HepG2 (cell line): ENCODE measurements at regions not wholly inside any gene's neighbourhood (a gene's known extent, or its start where the extent isn't known, plus 50 kb on each side); places are given as distances from the start of the nearest gene placed in this dataset.

Source experiments
- ATAC-seq: fragments of 200-7000 bp; cut with Tn5 transposase; 3 replicates; pipeline ENCODE4 v1.9.1; 2020; ENCODE audit warnings: mild to moderate bottlenecking, moderate library complexity
- BruUV-seq: library from RNA; stranded (reverse); fragments of 400-500 nt; replicated peaks from 2 replicates; lab custom pipeline; 2021; lab: Mats Ljungman, UMichigan
- CTCF ChIA-PET: fragments of 300-600 bp; formaldehyde crosslinking; extraction: SDS; loops from one replicate; lab custom pipeline; 2021; ENCODE audit warnings: low total read pairs, inconsistent platforms, low intra/inter-chr PET ratio; lab: Yijun Ruan, JAX
- POLR2A ChIA-PET: fragments of 350-600 bp; sonication (Branson Sonifier 250); formaldehyde crosslinking; loops from one replicate; lab custom pipeline; 2020; ENCODE audit warnings: antibody characterized with exemption, inconsistent platforms; lab: Yijun Ruan, JAX
- DNase-seq: peaks from one replicate; pipeline ENCODE4 v3.0.0-alpha.2; 2015; ENCODE audit warnings: low spot score
- FAIRE-seq: peaks from 3 replicates; lab custom pipeline; 2011; peaks lifted over from hg19 to GRCh38; lab: Jason Lieb, UNC
- H2AFZ ChIP-seq: one replicate; pipeline ENCODE4 v1.6.1; 2011; ENCODE audit warnings: low read length, inconsistent platforms
- H3K27ac ChIP-seq: fragments of 300-600 bp; 3 replicates; pipeline ENCODE4 v1.8.0; 2011; ENCODE audit warnings: mixed run types, mild to moderate bottlenecking, mixed read lengths, low read length, inconsistent platforms; ENCODE audit not compliant: insufficient read depth; ENCODE audit errors: extremely low read length
- H3K27me3 ChIP-seq, 2 experiments: fragments of 200-600 bp in 1 of 2; 2 replicates in 1 of 2; 3 replicates in 1 of 2; pipeline versions ENCODE4 v1.6.0 to v1.8.0; 2011; ENCODE audit warnings: low read length in 2 of 2, mild to moderate bottlenecking in 2 of 2, moderate library complexity in 2 of 2, inconsistent platforms in 1 of 2; ENCODE audit not compliant: insufficient read depth in 2 of 2, control insufficient read depth in 1 of 2
- H3K36me3 ChIP-seq, 2 experiments: fragments of 200-600 bp in 1 of 2; replicated peaks in 1 of 2; 2 replicates in 1 of 2; 3 replicates in 1 of 2; pipeline versions ENCODE4 v1.5.1 to v1.8.0; 2011; ENCODE audit warnings: low read length in 2 of 2, inconsistent platforms in 1 of 2; ENCODE audit not compliant: insufficient read depth in 2 of 2, control insufficient read depth in 1 of 2
- H3K4me1 ChIP-seq: 2 replicates; pipeline ENCODE4 v1.5.1; 2012; ENCODE audit warnings: low read length, inconsistent platforms; ENCODE audit not compliant: insufficient read depth
- H3K4me2 ChIP-seq: 2 replicates; pipeline ENCODE4 v1.6.0; 2011; ENCODE audit warnings: low read depth, low read length, inconsistent platforms
- H3K4me3 ChIP-seq, 3 experiments: fragments of 200-600 bp in 1 of 3; sonication (generic), shearing (Covaris generic) in 1 of 3; replicated peaks in 1 of 3; 2 replicates each; pipeline ENCODE4 v1.5.1; 2011 to 2016; ENCODE audit warnings: low read length in 3 of 3, inconsistent platforms in 2 of 3, low read depth in 2 of 3, mild to moderate bottlenecking in 2 of 3, control low read depth in 1 of 3, mixed read lengths in 1 of 3; ENCODE audit not compliant: insufficient read depth in 1 of 3
- H3K79me2 ChIP-seq: one replicate; pipeline ENCODE4 v1.6.1; 2011; ENCODE audit warnings: low read length, inconsistent platforms; ENCODE audit not compliant: insufficient read depth
- H3K9ac ChIP-seq: 2 replicates; pipeline ENCODE4 v1.6.0; 2011; ENCODE audit warnings: mild to moderate bottlenecking, low read depth, low read length, inconsistent platforms; ENCODE audit not compliant: insufficient read depth
- H3K9me3 ChIP-seq: 2 replicates; pipeline ENCODE4 v1.5.1; 2012; ENCODE audit warnings: mild to moderate bottlenecking, low read length
- H4K20me1 ChIP-seq: 2 replicates; pipeline ENCODE4 v1.6.0; 2011; ENCODE audit warnings: inconsistent platforms, mild to moderate bottlenecking, low read length, moderate library complexity; ENCODE audit not compliant: insufficient read depth
- AHR ChIP-seq: IDR thresholded peaks from 2 replicates; pipeline ENCODE4 v1.6.1; 2018; ENCODE audit warnings: missing genetic modification reagents, missing compliant biosample characterization
- EEA1 ChIP-seq: sonication (generic); formaldehyde crosslinking; IDR thresholded peaks from 2 replicates; pipeline ENCODE4 v1.5.1; 2020; ENCODE audit warnings: mild to moderate bottlenecking, missing genetic modification reagents, borderline replicate concordance
- ERF ChIP-seq: IDR thresholded peaks from 2 replicates; pipeline ENCODE4 v1.6.1; 2018; ENCODE audit warnings: missing biosample characterization, missing genetic modification reagents
- HNRNPL ChIP-seq: fragments of 200-400 bp; formaldehyde crosslinking; IDR thresholded peaks from 2 replicates; pipeline ENCODE4 v1.6.1; 2017; ENCODE audit warnings: mild to moderate bottlenecking, low read depth, low read length
- KDM3A ChIP-seq: IDR thresholded peaks from 2 replicates; pipeline ENCODE4 v1.6.1; 2018; ENCODE audit warnings: low read depth, missing compliant biosample characterization
- NBN ChIP-seq: fragments of 450-650 bp; conservative IDR thresholded peaks from 2 replicates; pipeline ENCODE4 v1.6.1; 2017
- PLRG1 ChIP-seq: fragments of 450-650 bp; conservative IDR thresholded peaks from 2 replicates; pipeline ENCODE4 v1.6.1; 2016
- POLR2A ChIP-seq, 2 experiments: IDR thresholded peaks; 2 replicates each; pipeline ENCODE4 v1.6.1; 2011; ENCODE audit warnings: low read depth in 2 of 2, low read length in 2 of 2, mild to moderate bottlenecking in 1 of 2, moderate library complexity in 1 of 2; ENCODE audit not compliant: insufficient read depth in 1 of 2
- SOX5 ChIP-seq: IDR thresholded peaks from 2 replicates; pipeline ENCODE4 v1.6.1; 2016; ENCODE audit warnings: borderline replicate concordance
- STAT5B ChIP-seq: sonication (generic); formaldehyde crosslinking; IDR thresholded peaks from 2 replicates; pipeline ENCODE4 v1.4.0; 2020; ENCODE audit warnings: missing genetic modification reagents
- ZNF446 ChIP-seq: sonication (generic); formaldehyde crosslinking; IDR thresholded peaks from 2 replicates; pipeline ENCODE4 v1.5.0; 2020; ENCODE audit warnings: mild to moderate bottlenecking, missing genetic modification reagents
- ZNF496 ChIP-seq: sonication (generic); formaldehyde crosslinking; IDR thresholded peaks from 2 replicates; pipeline ENCODE4 v1.8.1; 2023; ENCODE audit warnings: mild to moderate bottlenecking, moderate library complexity, missing genetic modification reagents; ENCODE audit not compliant: insufficient replicate concordance
- ZNF883 ChIP-seq: sonication (generic); formaldehyde crosslinking; IDR thresholded peaks from 2 replicates; pipeline ENCODE4 v1.5.1; 2020; ENCODE audit warnings: mild to moderate bottlenecking, missing genetic modification reagents; ENCODE audit errors: not compliant biosample characterization
- WGBS: methylation state at CpG from one replicate; pipeline ENCODE4 v1.1.6; 2017; ENCODE audit warnings: low lambda C conversion rate; 5-methylcytosine and 5-hydroxymethylcytosine counted together
- in situ Hi-C: cut with HindIII; loops from 2 replicates; pipeline ENCODE4 v1.10.0; 2017; ENCODE audit warnings: low pct_unique_long_range_greater_than_20kb; ENCODE audit not compliant: extremely low pct_ligation_motif_present
- intact Hi-C: fragments of 100-400 bp; cut with micrococcal nuclease; formaldehyde crosslinking; loops from one replicate; pipeline ENCODE4 v1.10.0; 2022; ENCODE audit not compliant: unreplicated experiment
- TF ChIP-seq, protein P1 (sequence below): sonication (generic); formaldehyde crosslinking; IDR thresholded peaks from 2 replicates; pipeline ENCODE4 v1.5.1; 2020; ENCODE audit warnings: mild to moderate bottlenecking, missing genetic modification reagents, moderate library complexity

DNA sequence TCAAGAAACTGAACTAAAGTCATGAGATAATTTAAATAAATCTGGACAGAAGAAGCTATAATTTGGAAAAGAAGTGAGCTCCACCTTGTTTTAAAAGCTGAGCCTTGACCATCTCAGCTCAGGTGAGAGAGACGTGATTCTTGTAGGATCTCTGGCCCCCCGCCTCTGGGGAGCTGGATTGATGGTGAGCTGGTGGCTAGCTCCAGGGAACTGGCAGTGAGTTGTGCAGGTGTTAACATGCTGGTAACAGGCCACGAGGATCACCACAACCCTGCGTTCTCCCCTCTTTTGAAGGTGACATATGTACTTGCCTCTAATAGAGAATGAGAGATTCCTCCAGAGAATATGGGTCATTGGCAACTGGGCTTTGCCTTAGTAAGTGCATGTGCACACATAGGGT, 485.1 kb downstream of the IRS2 start:
- no peak overlapping the region for H3K4me2 ChIP-seq
- no peaks in the 10 kb centered on the region for H4K20me1 ChIP-seq
- ATAC-seq (no peak), FAIRE-seq (no peak), DNase-seq (no peak)
- no peak overlapping the region for H3K4me3 ChIP-seq
- intact Hi-C loops (no loop called here), in situ Hi-C loops (no loop called here)
- no peaks in the 10 kb centered on the region for H3K79me2 ChIP-seq
- no peaks in the 10 kb centered on the region for H3K4me1 ChIP-seq
- peaks cover 35% of the 10 kb centered on the region for H3K9me3 ChIP-seq
- H3K36me3 ChIP-seq: no peaks in the 10 kb centered on the region
- no peaks in the 10 kb centered on the region for H3K27me3 ChIP-seq
- no peak overlapping the region for H2AFZ ChIP-seq
- ChIA-PET CTCF (no interaction called here), POLR2A (no interaction called here)
- no peak for TF ChIP-seq AHR (CRISPR knock-in tag)
- TF ChIP-seq, protein P1, sequence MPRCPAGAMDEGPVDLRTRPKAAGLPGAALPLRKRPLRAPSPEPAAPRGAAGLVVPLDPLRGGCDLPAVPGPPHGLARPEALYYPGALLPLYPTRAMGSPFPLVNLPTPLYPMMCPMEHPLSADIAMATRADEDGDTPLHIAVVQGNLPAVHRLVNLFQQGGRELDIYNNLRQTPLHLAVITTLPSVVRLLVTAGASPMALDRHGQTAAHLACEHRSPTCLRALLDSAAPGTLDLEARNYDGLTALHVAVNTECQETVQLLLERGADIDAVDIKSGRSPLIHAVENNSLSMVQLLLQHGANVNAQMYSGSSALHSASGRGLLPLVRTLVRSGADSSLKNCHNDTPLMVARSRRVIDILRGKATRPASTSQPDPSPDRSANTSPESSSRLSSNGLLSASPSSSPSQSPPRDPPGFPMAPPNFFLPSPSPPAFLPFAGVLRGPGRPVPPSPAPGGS: no peak
- TF ChIP-seq ZNF496: no peak
- TF ChIP-seq ERF (CRISPR knock-in tag): no peak
- no peak for TF ChIP-seq SOX5
- no peak for TF ChIP-seq ZNF446 (CRISPR knock-in tag)
- TF ChIP-seq EEA1 (CRISPR knock-in tag): no peak
- no peak for TF ChIP-seq PLRG1
- TF ChIP-seq HNRNPL: no peak
- TF ChIP-seq STAT5B (CRISPR knock-in tag): no peak
- BruUV-seq: no TSS peak
- WGBS: 7% methylated on average over 3 of the region's 4 CpGs
- no peak overlapping the region for H3K27ac ChIP-seq
- no peak overlapping the region for H3K9ac ChIP-seq

DNA sequence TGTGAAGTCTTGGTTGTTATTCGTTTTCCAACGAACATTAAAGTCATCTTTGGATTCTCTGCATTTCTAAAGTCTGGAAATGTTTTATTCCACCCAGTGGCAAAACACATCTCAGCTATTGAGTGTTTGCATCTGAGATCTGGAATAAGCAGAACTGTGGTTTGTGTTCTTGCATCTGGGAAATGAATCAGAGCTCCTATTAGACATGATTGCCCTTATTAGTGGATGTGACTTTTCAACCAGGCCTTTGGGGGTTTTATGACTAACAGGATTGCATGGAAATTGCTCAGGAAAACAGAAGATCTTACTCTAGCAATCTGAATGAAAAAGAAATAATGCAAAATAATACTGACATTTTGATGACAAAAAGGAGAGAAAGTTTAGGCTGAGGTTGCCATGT, 488.8 kb downstream of the IRS2 start:
- no peak for ATAC-seq
- POLR2A ChIA-PET: no interaction called here
- no peak overlapping the region for H3K9ac ChIP-seq
- no peak overlapping the region for H3K27ac ChIP-seq
- H3K4me1 ChIP-seq: no peaks in the 10 kb centered on the region
- H3K27me3 ChIP-seq: no peaks in the 10 kb centered on the region
- CTCF ChIA-PET: no interaction called here
- in situ Hi-C loops: no loop called here
- no peaks in the 10 kb centered on the region for H3K79me2 ChIP-seq
- intact Hi-C loops: no loop called here
- H4K20me1 ChIP-seq: no peaks in the 10 kb centered on the region
- DNase-seq: no peak
- H3K36me3 ChIP-seq: no peaks in the 10 kb centered on the region
- H2AFZ ChIP-seq: no peak overlapping the region
- peaks cover 65% of the 10 kb centered on the region for H3K9me3 ChIP-seq
- no TSS peak for BruUV-seq
- no peak overlapping the region for H3K4me3 ChIP-seq
- WGBS: 0% methylated on average over 2 of the region's 2 CpGs
- no peak overlapping the region for H3K4me2 ChIP-seq
- no peak for FAIRE-seq
- TF ChIP-seq ZNF883 (no peak), KDM3A (CRISPR knock-in tag) (no peak), POLR2A (IDR thresholded peaks at IDR 0.05; ENCODE audit: insufficient read depth in 1 of 2, low read depth in 2 of 2, low read length in 2 of 2) (no peak), NBN (no peak)
